ENCODE measurements at regions not wholly inside any gene's neighbourhood (a gene's known extent, or its start where the extent isn't known, plus 50 kb on each side); places are given as distances from the start of the nearest gene placed in this dataset.
"Not testable (repeated sequence)": the region's sequence is repeated elsewhere in the genome, so short reads cannot be mapped to it uniquely, and the experiment has no call there.

- Mint-ChIP-seq H3K27me3 (no peaks in the 10 kb centered on the region), H3K27ac (no peak overlapping the region), H3K36me3 (ENCODE audit: low read depth) (no peaks in the 10 kb centered on the region), H3K4me3 (no peak overlapping the region), H3K4me1 (no peaks in the 10 kb centered on the region)
- no peak for ATAC-seq
- no peak for DNase-seq
- peaks cover 3% of the 10 kb centered on the region for H3K9me3 ChIP-seq (ENCODE audit: control insufficient read depth, low read length, poor library complexity, severe bottlenecking)
These were observed 253.1 kb upstream of the ADGRL4 start for GRCh38 chr1:79259390-79260336.

DNA sequence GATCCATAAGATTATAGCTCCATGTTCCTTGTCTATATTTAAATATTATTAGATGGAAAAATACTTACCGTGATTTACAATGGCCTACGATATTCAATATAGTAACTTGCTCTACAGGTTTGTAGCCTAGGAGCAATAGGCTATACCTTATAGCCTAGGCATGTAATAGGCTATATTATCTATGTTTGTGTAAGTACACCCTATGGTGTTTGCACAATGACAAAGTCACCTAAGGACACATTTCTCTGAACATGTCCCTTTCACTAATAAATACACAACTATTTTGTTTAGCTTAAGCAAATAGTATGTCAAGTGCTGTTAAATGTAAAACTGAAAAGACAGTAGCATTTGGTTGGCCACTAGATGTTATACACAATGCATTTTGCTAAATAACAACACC is 248.9 kb upstream of the ADGRL4 start:
- ATAC-seq (no peak), DNase-seq (no peak)
- H3K9me3 ChIP-seq (ENCODE audit: control insufficient read depth, low read length, poor library complexity, severe bottlenecking), result peaks cover 3% of the 10 kb centered on the region
- no peak overlapping the region for H3K27ac Mint-ChIP-seq
- no peak overlapping the region for H3K4me3 Mint-ChIP-seq
- H3K36me3 Mint-ChIP-seq (ENCODE audit: low read depth), result no peaks in the 10 kb centered on the region
- no peaks in the 10 kb centered on the region for H3K27me3 Mint-ChIP-seq
- no peaks in the 10 kb centered on the region for H3K4me1 Mint-ChIP-seq

DNA sequence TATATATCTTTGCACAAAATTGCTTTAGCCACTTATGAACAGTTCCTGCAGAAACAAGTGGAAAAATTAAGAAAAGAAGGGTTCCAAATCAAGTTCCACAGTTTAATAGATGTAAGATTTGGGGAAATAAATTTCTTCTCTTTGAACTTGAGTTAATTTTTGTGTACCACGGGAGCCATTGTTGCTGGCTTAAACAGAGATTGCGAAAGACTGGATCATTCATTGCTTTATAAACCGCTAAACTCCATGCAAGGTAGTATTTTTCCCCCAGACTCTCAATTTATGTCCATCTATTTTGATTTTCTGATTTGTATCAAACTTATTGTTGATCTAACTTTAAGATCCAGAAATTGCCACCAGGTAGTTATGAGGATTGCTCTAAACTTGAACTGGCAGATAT is 246.1 kb upstream of the ADGRL4 start:
- no peak overlapping the region for H3K4me3 Mint-ChIP-seq
- peaks cover 3% of the 10 kb centered on the region for H3K9me3 ChIP-seq (ENCODE audit: control insufficient read depth, low read length, poor library complexity, severe bottlenecking)
- H3K27ac Mint-ChIP-seq, result no peak overlapping the region
- H3K27me3 Mint-ChIP-seq, result no peaks in the 10 kb centered on the region
- DNase-seq (no peak), ATAC-seq (no peak)
- H3K4me1 Mint-ChIP-seq, result no peaks in the 10 kb centered on the region
- H3K36me3 Mint-ChIP-seq (ENCODE audit: low read depth), result no peaks in the 10 kb centered on the region

GRCh38 chr1:79239840-79240239 is 233.3 kb upstream of the ADGRL4 start:
- DNase-seq (no peak), ATAC-seq (no peak)
- H3K27me3 Mint-ChIP-seq, result no peaks in the 10 kb centered on the region
- no peak overlapping the region for H3K4me3 Mint-ChIP-seq
- H3K27ac Mint-ChIP-seq, result no peak overlapping the region
- H3K36me3 Mint-ChIP-seq (ENCODE audit: low read depth), result no peaks in the 10 kb centered on the region
- H3K4me1 Mint-ChIP-seq, result no peaks in the 10 kb centered on the region
- no peaks in the 10 kb centered on the region for H3K9me3 ChIP-seq (ENCODE audit: control insufficient read depth, low read length, poor library complexity, severe bottlenecking)

GRCh38 chr1:79235301-79236002 is 228.9 kb upstream of the ADGRL4 start:
- no peak for DNase-seq
- no peak for ATAC-seq
- H3K27me3 Mint-ChIP-seq, result no peaks in the 10 kb centered on the region
- H3K4me1 Mint-ChIP-seq, result no peaks in the 10 kb centered on the region
- no peaks in the 10 kb centered on the region for H3K9me3 ChIP-seq (ENCODE audit: control insufficient read depth, low read length, poor library complexity, severe bottlenecking)
- no peak overlapping the region for H3K27ac Mint-ChIP-seq
- no peak overlapping the region for H3K4me3 Mint-ChIP-seq
- H3K36me3 Mint-ChIP-seq (ENCODE audit: low read depth), result no peaks in the 10 kb centered on the region

GRCh38 chr1:79232818-79233217 is 226.3 kb upstream of the ADGRL4 start:
- DNase-seq, result no peak
- no peak for ATAC-seq
- Mint-ChIP-seq H3K36me3 (ENCODE audit: low read depth) (no peaks in the 10 kb centered on the region), H3K27ac (no peak overlapping the region), H3K4me1 (no peaks in the 10 kb centered on the region), H3K27me3 (no peaks in the 10 kb centered on the region), H3K4me3 (no peak overlapping the region)
- H3K9me3 ChIP-seq (ENCODE audit: control insufficient read depth, low read length, poor library complexity, severe bottlenecking), result no peaks in the 10 kb centered on the region

DNA sequence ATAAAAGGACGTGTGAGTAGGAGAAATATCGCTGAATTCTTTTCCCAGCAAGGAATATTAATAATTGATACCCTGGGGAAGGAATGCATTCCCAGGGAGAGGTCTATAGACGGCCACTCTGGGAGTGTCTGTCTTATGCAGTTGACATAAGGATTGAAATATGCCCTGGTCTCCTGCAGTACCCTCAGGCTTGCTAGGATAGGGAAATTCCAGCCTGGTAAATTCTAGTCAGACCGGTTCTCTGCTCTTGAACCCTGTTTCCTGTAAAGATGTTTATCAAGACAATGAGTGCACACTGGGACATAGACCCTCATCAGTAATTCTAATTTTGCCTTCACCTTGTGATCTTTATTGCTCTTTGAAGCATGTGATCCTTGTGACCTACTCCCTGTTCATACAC is 224.2 kb upstream of the ADGRL4 start:
- not testable (repeated sequence) for H3K27ac Mint-ChIP-seq; H3K9me3 ChIP-seq (ENCODE audit: control insufficient read depth, low read length, poor library complexity, severe bottlenecking); H3K4me1 Mint-ChIP-seq; H3K36me3 Mint-ChIP-seq (ENCODE audit: low read depth); DNase-seq; ATAC-seq; H3K27me3 Mint-ChIP-seq; H3K4me3 Mint-ChIP-seq

- Mint-ChIP-seq H3K36me3 (ENCODE audit: low read depth) (no peaks in the 10 kb centered on the region), H3K27me3 (no peaks in the 10 kb centered on the region), H3K27ac (no peak overlapping the region), H3K4me1 (no peaks in the 10 kb centered on the region), H3K4me3 (no peak overlapping the region)
- DNase-seq (no peak), ATAC-seq (no peak)
- H3K9me3 ChIP-seq (ENCODE audit: control insufficient read depth, low read length, poor library complexity, severe bottlenecking), result no peaks in the 10 kb centered on the region
These were observed 220.4 kb upstream of the ADGRL4 start for GRCh38 chr1:79226963-79227362.

- no peaks in the 10 kb centered on the region for H3K27me3 Mint-ChIP-seq
These were observed 218.0 kb upstream of the ADGRL4 start for GRCh38 chr1:79224537-79224936.

DNA sequence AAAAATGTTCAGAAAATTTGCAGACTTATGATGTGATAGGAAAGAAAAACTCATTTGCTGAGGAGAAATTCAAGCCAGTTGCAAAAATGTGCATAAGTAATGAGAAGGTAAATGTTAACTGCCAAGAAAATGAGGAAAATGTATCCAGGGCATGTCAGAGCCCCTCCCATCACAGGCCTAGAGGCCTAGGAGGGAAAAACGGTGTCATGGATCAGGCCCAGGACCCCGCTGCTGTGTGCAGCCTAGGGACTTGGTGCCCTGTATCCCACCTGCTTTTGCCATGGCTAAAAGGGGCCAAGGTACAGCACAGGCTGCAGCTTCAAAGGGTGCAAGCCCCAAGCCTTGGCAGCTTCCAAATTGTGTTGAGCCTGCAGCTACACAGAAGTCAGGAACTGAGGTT is 214.0 kb upstream of the ADGRL4 start:
- Mint-ChIP-seq H3K4me1 (no peaks in the 10 kb centered on the region), H3K36me3 (ENCODE audit: low read depth) (no peaks in the 10 kb centered on the region), H3K4me3 (no peak overlapping the region), H3K27ac (no peak overlapping the region), H3K27me3 (no peaks in the 10 kb centered on the region)
- no peaks in the 10 kb centered on the region for H3K9me3 ChIP-seq (ENCODE audit: control insufficient read depth, low read length, poor library complexity, severe bottlenecking)
- ATAC-seq, result no peak
- no peak for DNase-seq

More at GRCh38 chr1:79224537-79224936, 218.0 kb upstream of the ADGRL4 start:
- Mint-ChIP-seq H3K4me3 (no peak overlapping the region), H3K27ac (no peak overlapping the region), H3K36me3 (ENCODE audit: low read depth) (no peaks in the 10 kb centered on the region), H3K4me1 (no peaks in the 10 kb centered on the region)
- DNase-seq, result no peak
- no peaks in the 10 kb centered on the region for H3K9me3 ChIP-seq (ENCODE audit: control insufficient read depth, low read length, poor library complexity, severe bottlenecking)
- ATAC-seq, result no peak

DNA sequence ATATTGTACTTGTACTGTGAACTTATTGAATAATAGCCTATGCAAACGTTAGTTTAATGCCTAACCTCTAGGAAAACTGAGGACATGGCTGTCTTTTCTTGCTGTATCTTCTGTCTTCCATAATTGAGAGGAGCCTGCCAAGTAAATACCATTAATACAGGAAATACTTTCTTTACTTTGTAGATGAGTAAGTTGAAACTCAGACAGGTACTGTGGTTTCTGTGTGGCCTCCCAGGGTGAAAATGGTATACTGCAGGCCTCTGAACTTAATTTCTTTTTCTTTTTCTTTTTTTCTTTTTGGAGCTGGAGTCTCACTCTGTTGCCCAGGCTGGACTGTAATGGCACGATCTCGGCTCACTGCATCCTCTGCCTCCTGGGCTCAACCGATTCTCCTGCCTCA is 208.8 kb upstream of the ADGRL4 start:
- Mint-ChIP-seq H3K27ac (no peak overlapping the region), H3K4me3 (no peak overlapping the region), H3K36me3 (ENCODE audit: low read depth) (no peaks in the 10 kb centered on the region), H3K27me3 (no peaks in the 10 kb centered on the region), H3K4me1 (no peaks in the 10 kb centered on the region)
- ATAC-seq, result no peak
- H3K9me3 ChIP-seq (ENCODE audit: control insufficient read depth, low read length, poor library complexity, severe bottlenecking), result no peaks in the 10 kb centered on the region
- DNase-seq, result no peak

DNA sequence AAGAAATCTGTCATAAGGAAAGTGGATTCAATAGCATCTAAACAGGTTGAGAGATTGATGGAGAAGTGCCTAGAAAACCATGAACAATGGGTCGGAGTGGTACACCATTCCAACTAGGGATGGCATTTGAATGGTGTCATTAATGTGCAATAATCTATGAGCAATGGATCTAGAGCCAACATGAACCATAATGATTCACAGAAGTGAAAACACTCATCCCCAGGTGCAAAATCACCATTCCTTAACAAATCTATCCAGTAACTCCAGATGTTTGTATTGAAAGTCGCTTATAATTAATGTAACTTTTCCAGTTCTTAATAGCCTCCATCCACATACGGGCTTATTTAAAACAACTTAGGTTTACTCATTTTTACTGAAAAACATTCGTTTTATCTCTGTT is 201.3 kb upstream of the ADGRL4 start:
- H3K4me1 Mint-ChIP-seq, result no peaks in the 10 kb centered on the region
- H3K27me3 Mint-ChIP-seq, result no peaks in the 10 kb centered on the region
- H3K9me3 ChIP-seq (ENCODE audit: control insufficient read depth, low read length, poor library complexity, severe bottlenecking), result no peaks in the 10 kb centered on the region
- H3K36me3 Mint-ChIP-seq (ENCODE audit: low read depth), result no peaks in the 10 kb centered on the region
- H3K27ac Mint-ChIP-seq, result no peak overlapping the region
- H3K4me3 Mint-ChIP-seq, result no peak overlapping the region
- ATAC-seq, result no peak
- no peak for DNase-seq

DNA sequence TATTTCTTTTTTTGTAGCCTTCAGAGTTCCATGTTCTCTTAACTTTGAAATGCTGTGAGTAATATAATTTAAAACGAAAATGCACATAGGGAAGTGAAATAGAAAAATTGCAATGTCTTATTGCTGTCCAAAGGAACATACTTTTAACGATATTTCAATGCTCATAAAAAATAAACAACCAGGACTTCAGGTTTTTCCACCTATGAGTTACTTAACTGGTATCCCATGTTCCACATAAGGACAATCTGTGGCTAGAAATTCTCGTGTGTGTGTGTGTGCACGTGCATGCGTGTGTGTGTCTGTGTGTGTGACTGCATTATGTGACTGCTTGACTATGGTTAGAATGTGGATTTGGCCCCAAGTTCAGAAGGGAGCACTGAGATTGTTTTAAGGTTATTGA is 200.8 kb upstream of the ADGRL4 start:
- no peak for ATAC-seq
- H3K9me3 ChIP-seq (ENCODE audit: control insufficient read depth, low read length, poor library complexity, severe bottlenecking), result no peaks in the 10 kb centered on the region
- no peak for DNase-seq
- Mint-ChIP-seq H3K4me3 (no peak overlapping the region), H3K27ac (no peak overlapping the region), H3K4me1 (no peaks in the 10 kb centered on the region), H3K27me3 (no peaks in the 10 kb centered on the region), H3K36me3 (ENCODE audit: low read depth) (no peaks in the 10 kb centered on the region)
